SW480 (cell line): ENCODE measurements at regions not wholly inside any gene's neighbourhood (a gene's known extent, or its start where the extent isn't known, plus 50 kb on each side); places are given as distances from the start of the nearest gene placed in this dataset.
A peak's percentile ranks its signal among the peaks of the same experiment; 100 is the strongest.

Experiments used
- DNase-seq: peaks from one replicate; pipeline ENCODE4 v3.0.0-alpha.2; 2016; ENCODE audit warnings: low spot score

GRCh38 chr19:46546194-46546896, 50.7 kb upstream of the PNMA8B start:
- peak; percentile 62 for DNase-seq

GRCh38 chr19:46550684-46551083, 50.4 kb upstream of the CALM3 start:
- DNase-seq, result no peak

- DNase-seq, result no peak
Measured at GRCh38 chr19:46551164-46551563, 50.0 kb upstream of the CALM3 start.
